OCI-LY1 (cell line): ENCODE measurements at regions not wholly inside any gene's neighbourhood (a gene's known extent, or its start where the extent isn't known, plus 50 kb on each side); places are given as distances from the start of the nearest gene placed in this dataset.

ENCODE experiments used
- H2AFZ ChIP-seq: fragments of 200-600 bp; sonication (generic), shearing (Covaris generic); 2 replicates; pipeline ENCODE4 v1.6.0; 2014; ENCODE audit warnings: antibody characterized with exemption, mild to moderate bottlenecking, low read length
- H3F3A ChIP-seq: fragments of 200-600 bp; sonication (generic), shearing (Covaris generic); 2 replicates; pipeline ENCODE4 v1.6.0; 2014; ENCODE audit warnings: mild to moderate bottlenecking, antibody characterized with exemption, low read length, moderate library complexity; ENCODE audit not compliant: insufficient read depth
- H3K27ac ChIP-seq: fragments of 200-600 bp; sonication (generic); 2 replicates; pipeline ENCODE4 v1.5.1; 2014; ENCODE audit warnings: low read length, mixed run types, mild to moderate bottlenecking, low read depth; ENCODE audit not compliant: poor library complexity, severe bottlenecking
- H3K27me3 ChIP-seq: fragments of 200-600 bp; sonication (generic); 2 replicates; pipeline ENCODE4 v1.6.0; 2014; ENCODE audit warnings: antibody characterized with exemption, mild to moderate bottlenecking, low read length, moderate library complexity; ENCODE audit not compliant: insufficient read depth
- H3K36me3 ChIP-seq: fragments of 200-600 bp; sonication (generic); 2 replicates; pipeline ENCODE4 v1.6.1; 2014; ENCODE audit warnings: mild to moderate bottlenecking, antibody characterized with exemption, low read length, moderate library complexity, mixed read lengths; ENCODE audit not compliant: insufficient read depth
- H3K4me1 ChIP-seq: fragments of 200-600 bp; sonication (generic); 2 replicates; pipeline ENCODE4 v1.5.1; 2014; ENCODE audit warnings: mild to moderate bottlenecking, low read length, moderate library complexity; ENCODE audit not compliant: insufficient read depth, severe bottlenecking
- H3K4me2 ChIP-seq: fragments of 200-600 bp; sonication (generic), shearing (Covaris generic); 2 replicates; pipeline ENCODE4 v1.6.1; 2014; ENCODE audit warnings: low read length
- H3K4me3 ChIP-seq: fragments of 200-600 bp; sonication (generic); 2 replicates; pipeline ENCODE4 v1.5.1; 2014; ENCODE audit warnings: low read length, low read depth, mild to moderate bottlenecking, mixed read lengths; ENCODE audit not compliant: poor library complexity, severe bottlenecking
- H3K79me2 ChIP-seq: fragments of 200-600 bp; shearing (Covaris generic); 2 replicates; pipeline ENCODE4 v1.6.1; 2016; ENCODE audit warnings: mixed run types, low read length, mixed read lengths; ENCODE audit not compliant: insufficient read depth
- H3K9ac ChIP-seq: fragments of 200-600 bp; sonication (generic), shearing (Covaris generic); 2 replicates; pipeline ENCODE4 v1.6.1; 2014; ENCODE audit warnings: mild to moderate bottlenecking, low read length, mixed read lengths
- H3K9me2 ChIP-seq: fragments of 200-600 bp; sonication (generic), shearing (Covaris generic); 2 replicates; pipeline ENCODE4 v1.6.1; 2014; ENCODE audit warnings: low read depth, mild to moderate bottlenecking, low read length, mixed read lengths
- H3K9me3 ChIP-seq: fragments of 200-600 bp; shearing (Covaris generic); 2 replicates; pipeline ENCODE4 v1.6.1; 2014; ENCODE audit warnings: low read length, mixed read lengths
- H4K20me1 ChIP-seq: fragments of 200-600 bp; sonication (generic), shearing (Covaris generic); 2 replicates; pipeline ENCODE4 v1.6.0; 2016; ENCODE audit warnings: mild to moderate bottlenecking, low read length; ENCODE audit not compliant: insufficient read depth
- EZH2 ChIP-seq: fragments of 200-600 bp; sonication (generic), shearing (Covaris generic); IDR thresholded peaks from 2 replicates; pipeline ENCODE4 v1.8.0; 2017; ENCODE audit warnings: borderline replicate concordance, mixed run types, mild to moderate bottlenecking, antibody characterized with exemption, low read length, moderate library complexity, mixed read lengths
- TF ChIP-seq, protein P1 (sequence below): fragments of 200-600 bp; sonication (generic), shearing (Covaris generic); IDR thresholded peaks from 2 replicates; pipeline ENCODE4 v1.5.1; 2017; ENCODE audit warnings: mild to moderate bottlenecking, antibody characterized with exemption, low read length, moderate library complexity, mixed read lengths

DNA sequence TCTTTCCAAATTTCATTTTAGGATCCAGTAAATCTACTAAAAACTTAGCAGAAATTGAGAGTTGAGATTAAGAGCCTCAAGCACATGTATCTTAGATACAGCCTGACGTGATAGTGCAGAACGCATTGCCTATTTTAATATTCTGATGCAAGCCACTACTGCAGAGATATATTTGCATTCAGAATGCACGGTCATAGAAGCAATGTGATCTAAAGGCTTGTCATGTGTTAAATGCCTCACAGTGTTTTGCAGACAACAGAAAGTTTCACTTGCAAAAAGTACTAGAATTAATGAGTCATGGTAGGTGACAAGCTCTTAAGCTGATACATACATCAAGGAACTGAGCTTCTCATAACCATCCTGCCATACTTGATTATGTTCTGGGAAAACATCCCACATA lies 886.7 kb upstream of the CHAC2 start:
- Histone ChIP-seq H3K27me3 (no peaks in the 10 kb centered on the region), H3K9ac (no peak overlapping the region), H4K20me1 (no peaks in the 10 kb centered on the region), H3K36me3 (no peaks in the 10 kb centered on the region), H3F3A (no peaks in the 10 kb centered on the region), H3K4me3 (no peak overlapping the region), H3K9me2 (no peaks in the 10 kb centered on the region), H3K79me2 (no peaks in the 10 kb centered on the region), H2AFZ (no peak overlapping the region), H3K4me1 (no peaks in the 10 kb centered on the region), H3K4me2 (no peak overlapping the region), H3K9me3 (no peaks in the 10 kb centered on the region), H3K27ac (no peak overlapping the region)
- TF ChIP-seq, protein P1, sequence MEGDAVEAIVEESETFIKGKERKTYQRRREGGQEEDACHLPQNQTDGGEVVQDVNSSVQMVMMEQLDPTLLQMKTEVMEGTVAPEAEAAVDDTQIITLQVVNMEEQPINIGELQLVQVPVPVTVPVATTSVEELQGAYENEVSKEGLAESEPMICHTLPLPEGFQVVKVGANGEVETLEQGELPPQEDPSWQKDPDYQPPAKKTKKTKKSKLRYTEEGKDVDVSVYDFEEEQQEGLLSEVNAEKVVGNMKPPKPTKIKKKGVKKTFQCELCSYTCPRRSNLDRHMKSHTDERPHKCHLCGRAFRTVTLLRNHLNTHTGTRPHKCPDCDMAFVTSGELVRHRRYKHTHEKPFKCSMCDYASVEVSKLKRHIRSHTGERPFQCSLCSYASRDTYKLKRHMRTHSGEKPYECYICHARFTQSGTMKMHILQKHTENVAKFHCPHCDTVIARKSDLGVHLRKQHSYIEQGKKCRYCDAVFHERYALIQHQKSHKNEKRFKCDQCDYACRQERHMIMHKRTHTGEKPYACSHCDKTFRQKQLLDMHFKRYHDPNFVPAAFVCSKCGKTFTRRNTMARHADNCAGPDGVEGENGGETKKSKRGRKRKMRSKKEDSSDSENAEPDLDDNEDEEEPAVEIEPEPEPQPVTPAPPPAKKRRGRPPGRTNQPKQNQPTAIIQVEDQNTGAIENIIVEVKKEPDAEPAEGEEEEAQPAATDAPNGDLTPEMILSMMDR = no peak
- TF ChIP-seq EZH2 = no peak

DNA sequence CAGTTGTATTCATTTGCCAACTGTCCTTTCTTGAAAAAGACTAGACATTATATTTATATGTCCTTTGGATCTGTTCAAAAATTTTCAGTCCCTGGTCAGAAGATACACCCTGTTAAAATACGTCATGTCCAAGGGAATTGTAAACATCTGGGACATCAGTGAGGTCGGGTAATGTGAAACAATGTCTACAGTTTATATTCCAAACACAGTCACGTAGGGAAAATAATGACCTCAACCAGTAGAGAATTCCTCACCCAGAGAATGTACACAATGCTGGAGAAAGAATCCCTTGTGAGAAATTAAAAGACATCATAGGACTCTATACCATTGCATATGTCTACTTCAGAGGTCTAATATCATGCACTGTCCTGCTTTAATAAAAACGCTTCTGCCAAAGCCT lies 888.0 kb upstream of the CHAC2 start:
- no peak overlapping the region for H3K27ac ChIP-seq
- no peaks in the 10 kb centered on the region for H3K36me3 ChIP-seq
- no peak overlapping the region for H3K4me2 ChIP-seq
- no peaks in the 10 kb centered on the region for H3K9me3 ChIP-seq
- no peaks in the 10 kb centered on the region for H3K79me2 ChIP-seq
- no peaks in the 10 kb centered on the region for H3F3A ChIP-seq
- no peak overlapping the region for H3K4me3 ChIP-seq
- no peaks in the 10 kb centered on the region for H3K27me3 ChIP-seq
- TF ChIP-seq, protein P1 = no peak
- TF ChIP-seq EZH2 = no peak
- no peak overlapping the region for H3K9ac ChIP-seq
- no peak overlapping the region for H2AFZ ChIP-seq
- H3K9me2 ChIP-seq = no peaks in the 10 kb centered on the region
- no peaks in the 10 kb centered on the region for H4K20me1 ChIP-seq
- no peaks in the 10 kb centered on the region for H3K4me1 ChIP-seq

DNA sequence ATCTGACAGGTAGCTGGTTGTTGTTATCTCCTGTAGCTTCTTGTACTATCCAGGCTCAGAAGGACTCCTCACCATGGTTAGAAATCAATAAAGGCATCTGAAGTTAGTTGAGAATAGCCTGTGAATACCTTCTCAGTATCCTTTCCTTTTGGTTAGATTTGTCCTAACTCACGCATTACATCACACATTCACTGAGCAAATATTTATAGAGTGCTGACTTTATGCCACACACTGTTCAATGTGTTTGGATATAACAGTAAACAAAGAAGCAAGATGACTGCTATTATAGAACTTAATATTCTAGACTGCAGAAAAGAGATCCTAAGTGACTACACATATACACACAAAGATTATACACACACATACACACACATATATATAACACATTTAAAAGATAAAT lies 889.9 kb upstream of the CHAC2 start:
- no peak overlapping the region for H3K4me2 ChIP-seq
- TF ChIP-seq, protein P1 = no peak
- no peak for TF ChIP-seq EZH2
- H2AFZ ChIP-seq = no peak overlapping the region

More for the DNA sequence above, 889.9 kb upstream of the CHAC2 start:
- Histone ChIP-seq H3K27ac (no peak overlapping the region), H3K9ac (no peak overlapping the region), H3K79me2 (no peaks in the 10 kb centered on the region), H3K9me3 (no peaks in the 10 kb centered on the region), H3K36me3 (no peaks in the 10 kb centered on the region), H3K4me3 (no peak overlapping the region), H3K27me3 (no peaks in the 10 kb centered on the region), H3F3A (no peaks in the 10 kb centered on the region), H3K9me2 (no peaks in the 10 kb centered on the region), H4K20me1 (no peaks in the 10 kb centered on the region), H3K4me1 (no peaks in the 10 kb centered on the region)
